ENCODE measurements at regions not wholly inside any gene's neighbourhood (a gene's known extent, or its start where the extent isn't known, plus 50 kb on each side); places are given as distances from the start of the nearest gene placed in this dataset.

- Mint-ChIP-seq H3K27ac (no peak overlapping the region), H3K27me3 (peaks cover 22% of the 10 kb centered on the region), H3K9me3 (ENCODE audit: low read depth) (peaks cover 4% of the 10 kb centered on the region), H3K4me3 (no peak overlapping the region), H3K4me1 (ENCODE audit: low read depth) (no peaks in the 10 kb centered on the region), H3K36me3 (no peaks in the 10 kb centered on the region)
These were observed 291.6 kb upstream of the SMARCA2 start for GRCh38 chr9:1723522-1724015.

- Mint-ChIP-seq H3K4me1 (ENCODE audit: low read depth) (no peaks in the 10 kb centered on the region), H3K4me3 (no peak overlapping the region), H3K27ac (no peak overlapping the region), H3K36me3 (no peaks in the 10 kb centered on the region), H3K27me3 (peaks cover 10% of the 10 kb centered on the region), H3K9me3 (ENCODE audit: low read depth) (no peaks in the 10 kb centered on the region)
These were observed 288.0 kb upstream of the SMARCA2 start for GRCh38 chr9:1726993-1727759.

GRCh38 chr9:1729631-1730030 lies 285.5 kb upstream of the SMARCA2 start:
- Mint-ChIP-seq H3K27ac (no peak overlapping the region), H3K4me3 (no peak overlapping the region), H3K4me1 (ENCODE audit: low read depth) (no peaks in the 10 kb centered on the region), H3K9me3 (ENCODE audit: low read depth) (no peaks in the 10 kb centered on the region), H3K36me3 (no peaks in the 10 kb centered on the region), H3K27me3 (peaks cover 8% of the 10 kb centered on the region)

GRCh38 chr9:1732670-1733069 lies 282.5 kb upstream of the SMARCA2 start:
- no peaks in the 10 kb centered on the region for H3K36me3 Mint-ChIP-seq
- peaks cover 3% of the 10 kb centered on the region for H3K27me3 Mint-ChIP-seq
- no peaks in the 10 kb centered on the region for H3K4me1 Mint-ChIP-seq (ENCODE audit: low read depth)
- no peak overlapping the region for H3K27ac Mint-ChIP-seq
- no peaks in the 10 kb centered on the region for H3K9me3 Mint-ChIP-seq (ENCODE audit: low read depth)
- H3K4me3 Mint-ChIP-seq = no peak overlapping the region

GRCh38 chr9:1738511-1739100 lies 276.5 kb upstream of the SMARCA2 start:
- no peaks in the 10 kb centered on the region for H3K4me1 Mint-ChIP-seq (ENCODE audit: low read depth)
- no peaks in the 10 kb centered on the region for H3K9me3 Mint-ChIP-seq (ENCODE audit: low read depth)
- no peaks in the 10 kb centered on the region for H3K27me3 Mint-ChIP-seq
- H3K36me3 Mint-ChIP-seq = no peaks in the 10 kb centered on the region
- H3K4me3 Mint-ChIP-seq = no peak overlapping the region
- H3K27ac Mint-ChIP-seq = no peak overlapping the region

GRCh38 chr9:1743121-1743960 lies 271.8 kb upstream of the SMARCA2 start:
- Mint-ChIP-seq H3K27me3 (peaks cover 6% of the 10 kb centered on the region), H3K4me1 (ENCODE audit: low read depth) (no peaks in the 10 kb centered on the region), H3K27ac (no peak overlapping the region), H3K36me3 (no peaks in the 10 kb centered on the region), H3K4me3 (no peak overlapping the region), H3K9me3 (ENCODE audit: low read depth) (no peaks in the 10 kb centered on the region)

GRCh38 chr9:1745980-1746379 lies 269.2 kb upstream of the SMARCA2 start:
- H3K27me3 Mint-ChIP-seq = peaks cover 6% of the 10 kb centered on the region
- no peaks in the 10 kb centered on the region for H3K9me3 Mint-ChIP-seq (ENCODE audit: low read depth)
- H3K27ac Mint-ChIP-seq = no peak overlapping the region
- H3K4me1 Mint-ChIP-seq (ENCODE audit: low read depth) = no peaks in the 10 kb centered on the region
- H3K4me3 Mint-ChIP-seq = no peak overlapping the region
- no peaks in the 10 kb centered on the region for H3K36me3 Mint-ChIP-seq

GRCh38 chr9:1747417-1747967 lies 267.7 kb upstream of the SMARCA2 start:
- peaks cover 6% of the 10 kb centered on the region for H3K27me3 Mint-ChIP-seq
- H3K27ac Mint-ChIP-seq = no peak overlapping the region
- no peaks in the 10 kb centered on the region for H3K4me1 Mint-ChIP-seq (ENCODE audit: low read depth)
- no peaks in the 10 kb centered on the region for H3K36me3 Mint-ChIP-seq
- no peak overlapping the region for H3K4me3 Mint-ChIP-seq
- H3K9me3 Mint-ChIP-seq (ENCODE audit: low read depth) = peaks cover under 1% of the 10 kb centered on the region

- no peak overlapping the region for H3K27ac Mint-ChIP-seq
- peaks cover 4% of the 10 kb centered on the region for H3K9me3 Mint-ChIP-seq (ENCODE audit: low read depth)
- H3K4me1 Mint-ChIP-seq (ENCODE audit: low read depth) = no peaks in the 10 kb centered on the region
- H3K27me3 Mint-ChIP-seq = peaks cover 6% of the 10 kb centered on the region
- no peaks in the 10 kb centered on the region for H3K36me3 Mint-ChIP-seq
- no peak overlapping the region for H3K4me3 Mint-ChIP-seq
These were observed 266.7 kb upstream of the SMARCA2 start for GRCh38 chr9:1748407-1748806.

- H3K4me1 Mint-ChIP-seq (ENCODE audit: low read depth) = no peaks in the 10 kb centered on the region
- H3K36me3 Mint-ChIP-seq = no peaks in the 10 kb centered on the region
- H3K27me3 Mint-ChIP-seq = peaks cover 4% of the 10 kb centered on the region
- H3K9me3 Mint-ChIP-seq (ENCODE audit: low read depth) = peaks cover 8% of the 10 kb centered on the region
- H3K4me3 Mint-ChIP-seq = no peak overlapping the region
- no peak overlapping the region for H3K27ac Mint-ChIP-seq
These were observed 258.0 kb upstream of the SMARCA2 start for GRCh38 chr9:1757186-1757585.

GRCh38 chr9:1759009-1759408 lies 256.1 kb upstream of the SMARCA2 start:
- Mint-ChIP-seq H3K4me3 (no peak overlapping the region), H3K27me3 (peaks cover 4% of the 10 kb centered on the region), H3K9me3 (ENCODE audit: low read depth) (peaks cover 5% of the 10 kb centered on the region), H3K36me3 (no peaks in the 10 kb centered on the region), H3K27ac (no peak overlapping the region), H3K4me1 (ENCODE audit: low read depth) (no peaks in the 10 kb centered on the region)

GRCh38 chr9:1759771-1760300 lies 255.3 kb upstream of the SMARCA2 start:
- no peaks in the 10 kb centered on the region for H3K4me1 Mint-ChIP-seq (ENCODE audit: low read depth)
- H3K9me3 Mint-ChIP-seq (ENCODE audit: low read depth) = peaks cover 5% of the 10 kb centered on the region
- H3K36me3 Mint-ChIP-seq = no peaks in the 10 kb centered on the region
- peaks cover 8% of the 10 kb centered on the region for H3K27me3 Mint-ChIP-seq
- no peak overlapping the region for H3K27ac Mint-ChIP-seq
- no peak overlapping the region for H3K4me3 Mint-ChIP-seq

GRCh38 chr9:1761807-1762206 lies 253.3 kb upstream of the SMARCA2 start:
- peaks cover 15% of the 10 kb centered on the region for H3K27me3 Mint-ChIP-seq
- no peaks in the 10 kb centered on the region for H3K9me3 Mint-ChIP-seq (ENCODE audit: low read depth)
- no peaks in the 10 kb centered on the region for H3K36me3 Mint-ChIP-seq
- no peaks in the 10 kb centered on the region for H3K4me1 Mint-ChIP-seq (ENCODE audit: low read depth)
- H3K27ac Mint-ChIP-seq = no peak overlapping the region
- H3K4me3 Mint-ChIP-seq = no peak overlapping the region

GRCh38 chr9:1766042-1766441 lies 249.1 kb upstream of the SMARCA2 start:
- Mint-ChIP-seq H3K27me3 (peaks cover 22% of the 10 kb centered on the region), H3K27ac (no peak overlapping the region), H3K36me3 (no peaks in the 10 kb centered on the region), H3K4me1 (ENCODE audit: low read depth) (peaks cover 3% of the 10 kb centered on the region), H3K9me3 (ENCODE audit: low read depth) (peaks cover 4% of the 10 kb centered on the region), H3K4me3 (no peak overlapping the region)

GRCh38 chr9:1768561-1768960 lies 246.6 kb upstream of the SMARCA2 start:
- Mint-ChIP-seq H3K4me1 (ENCODE audit: low read depth) (peaks cover 3% of the 10 kb centered on the region), H3K36me3 (peaks cover 2% of the 10 kb centered on the region), H3K27me3 (peaks cover 21% of the 10 kb centered on the region), H3K4me3 (no peak overlapping the region), H3K27ac (no peak overlapping the region), H3K9me3 (ENCODE audit: low read depth) (peaks cover 6% of the 10 kb centered on the region)
